Spleen (tissue), 7 donors: ENCODE measurements at regions not wholly inside any gene's neighbourhood (a gene's known extent, or its start where the extent isn't known, plus 50 kb on each side); places are given as distances from the start of the nearest gene placed in this dataset.

Experiments
- POLR2A ChIP-seq, 3 donors: fragments of 450-650 bp; IDR thresholded peaks; one replicate each; pipeline ENCODE4 v1.5.1; 2017; ENCODE audit warnings: antibody characterized with exemption in 3 of 3, mild to moderate bottlenecking in 1 of 3
- TF ChIP-seq, protein P1 (sequence below), 11 experiments: fragments of 200-600 bp in 7 of 11; fragments of 450-650 bp in 4 of 11; sonication (generic) in 4 of 11; IDR thresholded peaks in 8 of 11; conservative IDR thresholded peaks in 3 of 11; 1 replicate in 7 of 11; 2 replicates in 4 of 11; pipeline versions ENCODE4 v1.4.0 to v1.8.0; 2016 to 2021; ENCODE audit warnings: antibody characterized with exemption in 11 of 11, inconsistent platforms in 4 of 11, mild to moderate bottlenecking in 1 of 11
- donor health status: DM: no; HTN: no; CAD: no; lungs with moderate emphysema.
- donor health status: DM: no; HTN: no; CAD: no.
- donor health status: DM: no; HTN: no; CAD: no.

DNA sequence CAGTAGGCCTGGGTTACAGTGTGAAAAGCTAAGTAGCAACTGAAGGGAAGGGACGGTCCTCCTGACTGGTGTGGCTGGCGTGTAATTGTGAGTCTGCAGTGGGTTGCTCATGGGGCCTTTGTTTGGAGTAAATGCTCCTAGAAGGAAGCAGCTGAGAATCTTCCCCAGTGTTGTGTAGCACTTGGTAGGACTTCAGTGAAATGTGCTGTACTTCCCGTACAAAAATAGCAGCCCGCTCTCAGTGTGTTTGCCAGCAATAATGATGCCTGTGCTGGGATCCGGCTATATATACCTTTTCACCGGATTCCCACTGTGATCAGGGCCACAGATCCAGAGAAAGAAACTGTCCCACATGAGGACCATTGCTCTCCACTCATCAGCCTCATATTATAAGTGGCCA is 175.7 kb upstream of the NTM start:
- TF ChIP-seq, protein P1, sequence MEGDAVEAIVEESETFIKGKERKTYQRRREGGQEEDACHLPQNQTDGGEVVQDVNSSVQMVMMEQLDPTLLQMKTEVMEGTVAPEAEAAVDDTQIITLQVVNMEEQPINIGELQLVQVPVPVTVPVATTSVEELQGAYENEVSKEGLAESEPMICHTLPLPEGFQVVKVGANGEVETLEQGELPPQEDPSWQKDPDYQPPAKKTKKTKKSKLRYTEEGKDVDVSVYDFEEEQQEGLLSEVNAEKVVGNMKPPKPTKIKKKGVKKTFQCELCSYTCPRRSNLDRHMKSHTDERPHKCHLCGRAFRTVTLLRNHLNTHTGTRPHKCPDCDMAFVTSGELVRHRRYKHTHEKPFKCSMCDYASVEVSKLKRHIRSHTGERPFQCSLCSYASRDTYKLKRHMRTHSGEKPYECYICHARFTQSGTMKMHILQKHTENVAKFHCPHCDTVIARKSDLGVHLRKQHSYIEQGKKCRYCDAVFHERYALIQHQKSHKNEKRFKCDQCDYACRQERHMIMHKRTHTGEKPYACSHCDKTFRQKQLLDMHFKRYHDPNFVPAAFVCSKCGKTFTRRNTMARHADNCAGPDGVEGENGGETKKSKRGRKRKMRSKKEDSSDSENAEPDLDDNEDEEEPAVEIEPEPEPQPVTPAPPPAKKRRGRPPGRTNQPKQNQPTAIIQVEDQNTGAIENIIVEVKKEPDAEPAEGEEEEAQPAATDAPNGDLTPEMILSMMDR (IDR thresholded peaks at IDR 0.05 in 8 of 11, conservative IDR thresholded peaks at IDR 0.05 in 3 of 11) = no peak
- no peak for TF ChIP-seq POLR2A (IDR thresholded peaks at IDR 0.05)
